T-helper 22 cell (primary cell): ENCODE measurements at regions not wholly inside any gene's neighbourhood (a gene's known extent, or its start where the extent isn't known, plus 50 kb on each side); places are given as distances from the start of the nearest gene placed in this dataset.

Experiments used
- DNase-seq: peaks from one replicate; pipeline ENCODE4 v3.0.0-alpha.2; 2020; ENCODE audit warnings: low read depth

DNA sequence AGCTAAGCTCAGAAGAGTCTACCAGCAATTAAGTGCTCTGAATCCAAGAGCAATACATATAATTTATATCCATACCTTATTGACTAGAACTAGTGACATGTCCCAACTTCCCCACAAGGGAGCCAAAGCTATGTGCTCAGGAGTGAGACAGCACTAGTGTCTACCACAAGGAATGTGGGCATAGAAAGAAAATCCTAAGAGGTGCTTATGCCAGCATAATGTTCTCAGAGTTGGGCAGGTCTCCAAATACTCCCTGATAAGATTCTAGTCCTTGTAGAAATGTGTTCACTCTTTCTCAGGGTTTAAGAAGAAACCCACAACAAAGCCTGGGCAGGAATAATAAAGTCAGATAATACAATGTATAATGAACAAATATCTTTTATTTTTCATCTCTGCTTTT lies 275.1 kb downstream of the BRINP1 start:
- DNase-seq = no peak

DNA sequence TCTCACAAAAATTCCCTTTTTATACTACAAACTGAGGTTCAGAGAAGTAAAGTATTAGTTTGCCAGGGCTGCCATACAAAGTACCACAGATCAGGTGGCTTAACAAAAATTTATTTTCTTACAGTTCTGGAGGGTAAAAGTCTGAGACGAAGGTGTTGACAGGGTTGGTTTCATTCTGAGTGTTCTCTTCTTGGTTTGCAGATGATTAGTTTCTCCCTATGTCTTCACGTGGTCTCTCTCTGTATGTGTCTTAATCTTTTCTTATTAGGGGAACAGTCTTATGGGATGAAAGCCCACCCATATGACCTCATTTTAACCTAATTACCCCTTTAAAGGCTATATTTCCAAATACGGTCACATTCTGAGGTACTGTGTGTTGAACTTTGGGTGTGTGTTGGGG lies 274.2 kb downstream of the BRINP1 start:
- DNase-seq = no peak

DNA sequence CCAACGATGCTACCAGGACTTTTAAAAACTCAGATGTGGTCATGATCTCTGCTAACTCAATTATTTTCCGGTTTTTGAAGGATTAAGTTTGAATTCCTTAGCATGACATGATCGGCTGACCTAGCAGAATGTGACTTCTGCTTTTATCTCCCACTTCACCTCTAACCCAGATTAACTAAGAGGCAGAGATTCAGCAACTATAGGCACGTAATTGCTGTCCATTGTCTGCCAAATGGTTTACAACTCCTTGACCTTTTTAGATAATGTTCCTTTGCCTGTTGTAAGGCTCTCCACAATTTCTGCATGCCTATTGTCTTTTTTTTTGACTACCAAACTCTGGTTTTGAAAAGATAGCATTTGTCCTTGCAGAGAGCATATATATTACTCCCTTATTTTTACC lies 268.2 kb downstream of the BRINP1 start:
- no peak for DNase-seq

DNA sequence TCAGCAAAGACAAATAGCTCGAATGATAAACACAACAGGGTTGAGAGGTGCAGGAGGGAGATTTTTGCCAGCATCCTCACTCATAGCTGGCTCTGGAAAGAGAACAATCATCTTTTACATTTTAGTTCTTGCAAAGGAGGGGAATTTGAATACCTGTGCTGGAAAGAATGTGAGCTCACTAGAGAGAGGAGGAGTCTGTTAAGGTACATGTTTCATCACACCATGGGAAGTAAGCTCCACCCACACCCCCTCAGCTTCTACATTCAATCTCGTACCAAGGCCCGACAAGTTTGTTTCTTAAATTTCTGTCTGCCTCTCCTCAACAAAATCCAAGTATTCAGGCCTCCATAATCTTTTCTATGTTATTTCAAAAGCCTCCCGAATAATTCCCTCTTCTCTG lies 254.6 kb downstream of the BRINP1 start:
- DNase-seq = no peak
